ENCODE measurements at regions not wholly inside any gene's neighbourhood (a gene's known extent, or its start where the extent isn't known, plus 50 kb on each side); places are given as distances from the start of the nearest gene placed in this dataset.

- 56 to 60% methylated on average over 1 of the region's 1 CpG for WGBS, 2 donors
- no peak overlapping the region for H3K27ac ChIP-seq (ENCODE audit: low read depth in 2 of 2, low read length in 1 of 2)
- H3K27me3 ChIP-seq (ENCODE audit: control insufficient read depth in 1 of 2, insufficient read depth in 2 of 2, low read length in 2 of 2): no peaks in the 10 kb centered on the region
- no peaks in the 10 kb centered on the region for H3K36me3 ChIP-seq (ENCODE audit: control insufficient read depth in 2 of 2, insufficient read depth in 2 of 2, low read length in 1 of 2)
- no peaks in the 10 kb centered on the region for H3K9me3 ChIP-seq (ENCODE audit: control insufficient read depth in 2 of 2, insufficient read depth in 1 of 2, low read depth in 1 of 2, low read length in 1 of 2)
- no peaks in the 10 kb centered on the region for H3K4me1 ChIP-seq (ENCODE audit: control insufficient read depth in 2 of 2, insufficient read depth in 2 of 2, low read length in 1 of 2)
- no peak overlapping the region for H3K4me3 ChIP-seq (ENCODE audit: low read depth in 1 of 2, low read length in 2 of 2)
Observed at GRCh38 chr18:43578211-43578610, 300.9 kb upstream of the SYT4 start.

- no peaks in the 10 kb centered on the region for H3K4me1 ChIP-seq (ENCODE audit: control insufficient read depth in 2 of 2, insufficient read depth in 2 of 2, low read length in 1 of 2)
- no peaks in the 10 kb centered on the region for H3K27me3 ChIP-seq (ENCODE audit: control insufficient read depth in 1 of 2, insufficient read depth in 2 of 2, low read length in 2 of 2)
- 20 to 51% methylated on average over 4 of the region's 4 CpGs for WGBS, 2 donors
- H3K36me3 ChIP-seq (ENCODE audit: control insufficient read depth in 2 of 2, insufficient read depth in 2 of 2, low read length in 1 of 2): no peaks in the 10 kb centered on the region
- H3K27ac ChIP-seq (ENCODE audit: low read depth in 2 of 2, low read length in 1 of 2): no peak overlapping the region
- H3K4me3 ChIP-seq (ENCODE audit: low read depth in 1 of 2, low read length in 2 of 2): no peak overlapping the region
- no peaks in the 10 kb centered on the region for H3K9me3 ChIP-seq (ENCODE audit: control insufficient read depth in 2 of 2, insufficient read depth in 1 of 2, low read depth in 1 of 2, low read length in 1 of 2)
Observed at GRCh38 chr18:43578706-43579105, 301.4 kb upstream of the SYT4 start.

DNA sequence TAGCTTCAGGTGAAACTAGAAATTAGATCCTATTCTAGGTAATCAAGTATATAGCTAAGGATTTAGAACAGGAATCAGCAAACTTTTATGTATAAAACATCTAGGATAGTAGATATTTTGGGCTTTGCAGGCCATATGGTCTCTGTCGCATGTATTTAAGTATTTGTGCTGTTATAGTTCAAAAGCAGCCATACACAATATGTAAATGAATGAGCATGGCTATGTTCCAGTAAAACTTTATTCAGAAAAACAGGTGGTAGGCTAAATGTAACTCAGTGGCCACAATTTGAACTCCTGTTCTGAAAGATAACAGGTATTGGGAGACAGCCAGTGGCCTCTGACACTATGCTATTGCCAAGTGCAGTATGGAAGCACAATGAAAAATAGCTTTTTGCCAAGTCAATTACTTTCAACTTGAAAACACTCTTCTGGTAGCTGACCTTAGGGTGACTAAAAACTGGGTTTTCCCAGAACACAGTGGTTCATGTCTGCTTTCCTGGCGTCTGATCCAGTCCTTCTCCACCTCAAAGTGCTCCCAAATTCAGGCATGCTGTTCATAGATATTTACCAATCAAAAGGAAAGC is 304.7 kb upstream of the SYT4 start:
- Histone ChIP-seq H3K27ac (ENCODE audit: low read depth in 2 of 2, low read length in 1 of 2) (no peak overlapping the region), H3K9me3 (ENCODE audit: control insufficient read depth in 2 of 2, insufficient read depth in 1 of 2, low read depth in 1 of 2, low read length in 1 of 2) (no peaks in the 10 kb centered on the region), H3K4me1 (ENCODE audit: control insufficient read depth in 2 of 2, insufficient read depth in 2 of 2, low read length in 1 of 2) (no peaks in the 10 kb centered on the region), H3K27me3 (ENCODE audit: control insufficient read depth in 1 of 2, insufficient read depth in 2 of 2, low read length in 2 of 2) (no peaks in the 10 kb centered on the region), H3K4me3 (ENCODE audit: low read depth in 1 of 2, low read length in 2 of 2) (no peak overlapping the region), H3K36me3 (ENCODE audit: control insufficient read depth in 2 of 2, insufficient read depth in 2 of 2, low read length in 1 of 2) (no peaks in the 10 kb centered on the region)
- 63% methylated on average over 2 of the region's 2 CpGs for WGBS, 2 donors

GRCh38 chr18:43587538-43588153 is 310.4 kb upstream of the SYT4 start:
- 0 to 3% methylated on average over 1 of the region's 1 CpG for WGBS, 2 donors
- Histone ChIP-seq H3K27me3 (ENCODE audit: control insufficient read depth in 1 of 2, insufficient read depth in 2 of 2, low read length in 2 of 2) (no peaks in the 10 kb centered on the region), H3K9me3 (ENCODE audit: control insufficient read depth in 2 of 2, insufficient read depth in 1 of 2, low read depth in 1 of 2, low read length in 1 of 2) (no peaks in the 10 kb centered on the region), H3K4me1 (ENCODE audit: control insufficient read depth in 2 of 2, insufficient read depth in 2 of 2, low read length in 1 of 2) (peaks cover 2 to 11% of the 10 kb centered on the region in 2 donors), H3K4me3 (ENCODE audit: low read depth in 1 of 2, low read length in 2 of 2) (no peak overlapping the region), H3K36me3 (ENCODE audit: control insufficient read depth in 2 of 2, insufficient read depth in 2 of 2, low read length in 1 of 2) (no peaks in the 10 kb centered on the region), H3K27ac (ENCODE audit: low read depth in 2 of 2, low read length in 1 of 2) (no peak overlapping the region)

GRCh38 chr18:43588838-43589237 is 311.5 kb upstream of the SYT4 start:
- 91 to 96% methylated on average over 3 of the region's 3 CpGs for WGBS, 2 donors

GRCh38 chr18:43589611-43590151 is 312.4 kb upstream of the SYT4 start:
- no peaks in the 10 kb centered on the region for H3K9me3 ChIP-seq (ENCODE audit: control insufficient read depth in 2 of 2, insufficient read depth in 1 of 2, low read depth in 1 of 2, low read length in 1 of 2)
- no peak overlapping the region for H3K27ac ChIP-seq (ENCODE audit: low read depth in 2 of 2, low read length in 1 of 2)
- no peak overlapping the region for H3K4me3 ChIP-seq (ENCODE audit: low read depth in 1 of 2, low read length in 2 of 2)
- H3K4me1 ChIP-seq (ENCODE audit: control insufficient read depth in 2 of 2, insufficient read depth in 2 of 2, low read length in 1 of 2): peaks cover 2 to 11% of the 10 kb centered on the region in 2 donors
- H3K36me3 ChIP-seq (ENCODE audit: control insufficient read depth in 2 of 2, insufficient read depth in 2 of 2, low read length in 1 of 2): no peaks in the 10 kb centered on the region
- WGBS, 2 donors: 49 to 65% methylated on average over 11 of the region's 11 CpGs
- H3K27me3 ChIP-seq (ENCODE audit: control insufficient read depth in 1 of 2, insufficient read depth in 2 of 2, low read length in 2 of 2): no peaks in the 10 kb centered on the region

More at GRCh38 chr18:43588838-43589237, 311.5 kb upstream of the SYT4 start:
- Histone ChIP-seq H3K4me3 (ENCODE audit: low read depth in 1 of 2, low read length in 2 of 2) (no peak overlapping the region), H3K9me3 (ENCODE audit: control insufficient read depth in 2 of 2, insufficient read depth in 1 of 2, low read depth in 1 of 2, low read length in 1 of 2) (no peaks in the 10 kb centered on the region), H3K4me1 (ENCODE audit: control insufficient read depth in 2 of 2, insufficient read depth in 2 of 2, low read length in 1 of 2) (peaks cover 2 to 11% of the 10 kb centered on the region in 2 donors), H3K27me3 (ENCODE audit: control insufficient read depth in 1 of 2, insufficient read depth in 2 of 2, low read length in 2 of 2) (no peaks in the 10 kb centered on the region), H3K36me3 (ENCODE audit: control insufficient read depth in 2 of 2, insufficient read depth in 2 of 2, low read length in 1 of 2) (no peaks in the 10 kb centered on the region), H3K27ac (ENCODE audit: low read depth in 2 of 2, low read length in 1 of 2) (no peak overlapping the region)

DNA sequence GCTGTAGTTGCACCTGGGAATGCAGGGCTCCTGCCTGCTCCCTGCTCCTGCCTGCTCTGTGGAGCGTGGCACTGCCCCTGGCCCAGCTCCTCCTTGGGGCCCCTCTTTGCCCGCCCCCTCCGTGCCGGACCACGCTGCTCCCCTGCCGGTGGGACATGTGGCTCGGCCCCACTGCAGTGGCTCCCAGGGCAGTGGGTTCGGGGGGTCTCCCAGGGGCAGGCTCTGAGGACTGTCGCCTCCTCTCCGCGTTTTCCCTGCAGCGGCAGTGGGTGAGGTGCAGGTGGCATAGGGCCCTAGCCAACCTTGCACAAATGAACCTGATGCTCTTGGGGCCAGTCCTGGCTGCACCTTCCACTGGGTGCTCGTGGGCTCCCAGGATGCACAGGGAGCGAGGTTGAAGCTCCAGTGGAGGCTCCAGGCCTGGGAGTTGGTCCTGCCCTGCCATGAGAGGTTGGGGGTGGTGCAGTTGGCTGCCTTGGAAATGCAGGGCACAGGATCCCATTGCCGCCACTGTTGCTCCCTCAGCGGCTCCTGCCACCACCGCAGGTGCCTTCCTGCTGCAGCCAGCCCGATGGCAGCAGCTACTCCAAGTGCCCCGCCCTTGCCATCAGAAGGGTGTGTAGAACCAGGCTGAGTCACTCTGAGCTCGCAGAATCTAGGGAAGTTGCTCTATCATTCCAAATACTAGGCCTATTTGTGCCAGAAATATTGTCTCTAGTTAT is 313.1 kb upstream of the SYT4 start:
- 60 to 75% methylated on average over 20 of the region's 20 CpGs for WGBS, 2 donors
- no peak overlapping the region for H3K4me3 ChIP-seq (ENCODE audit: low read depth in 1 of 2, low read length in 2 of 2)

GRCh38 chr18:43592269-43592668 is 315.0 kb upstream of the SYT4 start:
- Histone ChIP-seq H3K4me1 (ENCODE audit: control insufficient read depth in 2 of 2, insufficient read depth in 2 of 2, low read length in 1 of 2) (peaks cover 2 to 11% of the 10 kb centered on the region in 2 donors), H3K9me3 (ENCODE audit: control insufficient read depth in 2 of 2, insufficient read depth in 1 of 2, low read depth in 1 of 2, low read length in 1 of 2) (no peaks in the 10 kb centered on the region), H3K4me3 (ENCODE audit: low read depth in 1 of 2, low read length in 2 of 2) (no peak overlapping the region), H3K36me3 (ENCODE audit: control insufficient read depth in 2 of 2, insufficient read depth in 2 of 2, low read length in 1 of 2) (no peaks in the 10 kb centered on the region), H3K27me3 (ENCODE audit: control insufficient read depth in 1 of 2, insufficient read depth in 2 of 2, low read length in 2 of 2) (no peaks in the 10 kb centered on the region), H3K27ac (ENCODE audit: low read depth in 2 of 2, low read length in 1 of 2) (no peak overlapping the region)
- WGBS, 2 donors: 76 to 80% methylated on average over 2 of the region's 2 CpGs

More for the DNA sequence above, 313.1 kb upstream of the SYT4 start:
- Histone ChIP-seq H3K36me3 (ENCODE audit: control insufficient read depth in 2 of 2, insufficient read depth in 2 of 2, low read length in 1 of 2) (no peaks in the 10 kb centered on the region), H3K4me1 (ENCODE audit: control insufficient read depth in 2 of 2, insufficient read depth in 2 of 2, low read length in 1 of 2) (peaks cover 2 to 11% of the 10 kb centered on the region in 2 donors), H3K9me3 (ENCODE audit: control insufficient read depth in 2 of 2, insufficient read depth in 1 of 2, low read depth in 1 of 2, low read length in 1 of 2) (no peaks in the 10 kb centered on the region), H3K27me3 (ENCODE audit: control insufficient read depth in 1 of 2, insufficient read depth in 2 of 2, low read length in 2 of 2) (no peaks in the 10 kb centered on the region), H3K27ac (ENCODE audit: low read depth in 2 of 2, low read length in 1 of 2) (no peak overlapping the region)

DNA sequence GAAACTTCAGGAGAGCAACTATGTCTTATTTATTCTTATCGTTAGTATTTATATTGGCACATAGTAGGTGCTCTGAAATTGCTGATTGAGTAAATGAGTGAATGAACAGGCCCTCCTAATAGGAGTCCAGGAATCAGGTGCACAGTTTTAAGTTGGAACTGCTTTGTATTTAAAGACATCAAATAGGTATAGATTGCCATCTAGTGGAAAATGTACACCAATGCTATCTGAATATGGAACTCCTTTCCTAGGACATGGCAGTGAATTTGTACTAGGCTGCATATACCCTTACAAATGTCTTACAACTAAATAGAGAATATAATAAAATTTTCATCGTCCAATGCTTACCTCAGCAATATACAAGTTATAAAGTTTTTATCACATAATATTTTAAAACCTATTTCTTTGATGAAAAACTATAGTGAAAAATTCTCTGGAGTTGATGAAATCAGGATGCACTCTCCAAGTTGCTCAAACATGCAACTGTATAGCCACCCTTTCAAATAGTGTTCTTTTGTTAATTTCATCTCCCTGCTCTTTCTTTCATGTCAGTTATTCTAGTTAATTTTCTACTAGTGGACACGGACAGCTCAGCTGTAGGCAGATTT is 318.9 kb upstream of the SYT4 start:
- H3K27me3 ChIP-seq (ENCODE audit: control insufficient read depth in 1 of 2, insufficient read depth in 2 of 2, low read length in 2 of 2): no peaks in the 10 kb centered on the region
- no peaks in the 10 kb centered on the region for H3K9me3 ChIP-seq (ENCODE audit: control insufficient read depth in 2 of 2, insufficient read depth in 1 of 2, low read depth in 1 of 2, low read length in 1 of 2)
- no peak overlapping the region for H3K27ac ChIP-seq (ENCODE audit: low read depth in 2 of 2, low read length in 1 of 2)
- no peak overlapping the region for H3K4me3 ChIP-seq (ENCODE audit: low read depth in 1 of 2, low read length in 2 of 2)
- 42 to 47% methylated on average over 3 of the region's 3 CpGs for WGBS, 2 donors
- no peaks in the 10 kb centered on the region for H3K36me3 ChIP-seq (ENCODE audit: control insufficient read depth in 2 of 2, insufficient read depth in 2 of 2, low read length in 1 of 2)
- H3K4me1 ChIP-seq (ENCODE audit: control insufficient read depth in 2 of 2, insufficient read depth in 2 of 2, low read length in 1 of 2): no peaks in the 10 kb centered on the region
